ENCODE measurements at regions not wholly inside any gene's neighbourhood (a gene's known extent, or its start where the extent isn't known, plus 50 kb on each side); places are given as distances from the start of the nearest gene placed in this dataset.

GRCh38 chr5:44661851-44662250, 146.9 kb upstream of the MRPS30 start:
- no peak overlapping the region for H3K4ac ChIP-seq (replicated peaks; ENCODE audit: insufficient read length, low read depth, low read length)
- H3K4me3 ChIP-seq (ENCODE audit: extremely low read depth in 1 of 4, insufficient read depth in 2 of 4, low read depth in 3 of 4, low read length in 4 of 4), result no peak overlapping the region
- H3K4me1 ChIP-seq (replicated peaks in 1 of 4; ENCODE audit: control insufficient read depth in 3 of 4, insufficient read depth in 4 of 4, low read length in 3 of 4), result no peaks in the 10 kb centered on the region
- no peak overlapping the region for H2BK5ac ChIP-seq (ENCODE audit: low read depth, low read length)
- H2BK12ac ChIP-seq (ENCODE audit: low read depth, low read length), result no peak overlapping the region
- ChIA-PET POLR2A (ENCODE audit: partially characterized antibody) (no interaction called here), CTCF (ENCODE audit: partially characterized antibody) (no interaction called here)
- no peak overlapping the region for H2BK120ac ChIP-seq (replicated peaks; ENCODE audit: low read depth, low read length)
- no peak overlapping the region for H2BK20ac ChIP-seq (ENCODE audit: low read length)
- no peaks in the 10 kb centered on the region for H3K79me2 ChIP-seq (ENCODE audit: control insufficient read depth in 1 of 2, insufficient read depth in 2 of 2, low read length in 2 of 2)
- H3K27ac ChIP-seq (ENCODE audit: low read depth, low read length), result no peak overlapping the region
- no peak overlapping the region for H3K14ac ChIP-seq (ENCODE audit: insufficient read length)
- H3K18ac ChIP-seq (ENCODE audit: extremely low read depth, low read length), result no peak overlapping the region
- H2AFZ ChIP-seq (ENCODE audit: low read length), result no peak overlapping the region
- H4K91ac ChIP-seq (replicated peaks; ENCODE audit: insufficient read length, low read length), result no peak overlapping the region
- H3K27me3 ChIP-seq (replicated peaks in 1 of 4; ENCODE audit: control insufficient read depth in 3 of 4, extremely low read depth in 1 of 4, insufficient read depth in 3 of 4, low read length in 3 of 4), result no peaks in the 10 kb centered on the region
- WGBS, 2 experiments (ENCODE audit: extremely low coverage in 1 of 2, insufficient coverage in 1 of 2, insufficient read length in 1 of 2, insufficient replicate concordance in 2 of 2, low coverage in 1 of 2, low lambda C conversion rate in 2 of 2, missing lambda C conversion rate in 1 of 2), result 88% methylated on average over 1 of the region's 1 CpG; no CpG with 5 or more reads in 1 of the 2 experiments
- no peak overlapping the region for H3K9ac ChIP-seq (replicated peaks in 1 of 4; ENCODE audit: extremely low read depth in 1 of 4, low read depth in 3 of 4, low read length in 3 of 4)
- H4K20me1 ChIP-seq (replicated peaks in 1 of 2; ENCODE audit: control insufficient read depth in 1 of 2, insufficient read depth in 2 of 2, low read length in 2 of 2), result no peaks in the 10 kb centered on the region
- no peak overlapping the region for H2AK5ac ChIP-seq (ENCODE audit: low read depth, low read length)
- no peak overlapping the region for H3K4me2 ChIP-seq (ENCODE audit: insufficient read depth in 1 of 2, low read depth in 2 of 2, low read length in 2 of 2)
- H3K36me3 ChIP-seq (ENCODE audit: control insufficient read depth in 2 of 4, insufficient read depth in 4 of 4, low read length in 3 of 4), result no peaks in the 10 kb centered on the region
- H3K79me1 ChIP-seq (ENCODE audit: low read depth, low read length), result no peaks in the 10 kb centered on the region
- no peaks in the 10 kb centered on the region for H3K23me2 ChIP-seq (ENCODE audit: low read depth, low read length)
- no peak for FAIRE-seq
- peaks cover 4 to 6% of the 10 kb centered on the region in 2 experiments; a peak in 1 of 4 replicates for H3K9me3 ChIP-seq (ENCODE audit: insufficient read depth in 2 of 2, low read depth in 1 of 2, low read length in 1 of 2)
- no peak overlapping the region for H4K5ac ChIP-seq (ENCODE audit: insufficient read length, low read depth, low read length)
- H3K23ac ChIP-seq (ENCODE audit: insufficient read length), result no peak overlapping the region
- no peak overlapping the region for H3K56ac ChIP-seq (replicated peaks; ENCODE audit: insufficient read length, low read depth, low read length)
- no peak overlapping the region for H4K8ac ChIP-seq (ENCODE audit: extremely low read depth, insufficient read depth, low read length)
- no peak for DNase-seq (ENCODE audit: low read depth in 1 of 2, low spot score in 2 of 2)
- no peak overlapping the region for H2BK15ac ChIP-seq (ENCODE audit: low read length)
- TF ChIP-seq CHD1 (IDR thresholded peaks at IDR 0.05; ENCODE audit: low read depth, low read length) (no peak), SP1 (IDR thresholded peaks at IDR 0.05; ENCODE audit: low read depth, low read length) (no peak), RXRA (IDR thresholded peaks at IDR 0.05; ENCODE audit: insufficient read depth, low read depth, low read length) (no peak), CBX5 (IDR thresholded peaks at IDR 0.05; ENCODE audit: low read depth, low read length) (no peak), KDM1A (IDR thresholded peaks at IDR 0.05; ENCODE audit: borderline replicate concordance, low read length) (no peak), TBP (IDR thresholded peaks at IDR 0.05; ENCODE audit: low read depth, low read length) (no peak), POU5F1 (IDR thresholded peaks at IDR 0.05; ENCODE audit: low read depth, low read length) (no peak), YY1 (IDR thresholded peaks at IDR 0.05; ENCODE audit: low read depth, low read length) (no peak), SP4 (IDR thresholded peaks at IDR 0.05; ENCODE audit: low read length) (no peak), EP300 (IDR thresholded peaks at IDR 0.05; ENCODE audit: borderline replicate concordance in 1 of 2, low read depth in 2 of 2, low read length in 2 of 2) (no peak), EGR1 (IDR thresholded peaks at IDR 0.05; ENCODE audit: borderline replicate concordance, low read depth, low read length) (no peak), EZH2 (IDR thresholded peaks at IDR 0.05; ENCODE audit: low read depth, low read length, severe bottlenecking) (no peak), ATF2 (IDR thresholded peaks at IDR 0.05; ENCODE audit: low read length) (no peak), POLR2AphosphoS5 (IDR thresholded peaks at IDR 0.05; ENCODE audit: low read depth, low read length) (no peak)

Measured in H1 (cell line).